GM12878 (cell line): ENCODE measurements at regions not wholly inside any gene's neighbourhood (a gene's known extent, or its start where the extent isn't known, plus 50 kb on each side); places are given as distances from the start of the nearest gene placed in this dataset.
A peak's percentile ranks its signal among the peaks of the same experiment; 100 is the strongest.

Experiments
- ATAC-seq: fragments of 200-7000 bp; cut with Tn5 transposase; 3 replicates; pipeline ENCODE4 v1.9.1; 2020; ENCODE audit warnings: mild to moderate bottlenecking, moderate library complexity
- BruUV-seq: library from RNA; stranded (reverse); fragments of 400-500 nt; replicated peaks from 2 replicates; lab custom pipeline; 2021; lab: Mats Ljungman, UMichigan
- CTCF ChIA-PET: fragments of 300-600 bp; sonication (Branson Sonifier 250); formaldehyde crosslinking; extraction: SDS; loops from one replicate; lab custom pipeline; 2021; ENCODE audit warnings: inconsistent platforms; lab: Yijun Ruan, JAX
- POLR2A ChIA-PET: fragments of 350-600 bp; formaldehyde crosslinking; extraction: SDS; loops from one replicate; lab custom pipeline; 2021; ENCODE audit warnings: inconsistent platforms; lab: Charles Lee
- RAD21 ChIA-PET: fragments of 300-600 bp; sonication (Branson Sonifier 250); formaldehyde crosslinking; loops from one replicate; lab custom pipeline; 2023; ENCODE audit warnings: antibody characterized with exemption; ENCODE audit not compliant: unreplicated experiment; lab: Charles Lee
- SMC1A ChIA-PET: fragments of 300-600 bp; sonication (Branson Sonifier 250); formaldehyde crosslinking; loops from one replicate; lab custom pipeline; 2023; ENCODE audit not compliant: unreplicated experiment, uncharacterized antibody; lab: Charles Lee
- DNase-seq: peaks from one replicate; pipeline ENCODE4 v3.0.0-alpha.2; 2011; ENCODE audit warnings: low read depth, low spot score
- FAIRE-seq: peaks from 3 replicates; lab custom pipeline; 2011; peaks lifted over from hg19 to GRCh38; lab: Jason Lieb, UNC
- H2AFZ ChIP-seq: 2 replicates; pipeline ENCODE4 v1.6.0; 2011; ENCODE audit warnings: low read depth, low read length, control low read depth; ENCODE audit not compliant: control insufficient read depth
- H3K27ac ChIP-seq: 2 replicates; pipeline ENCODE4 v1.5.1; 2011; ENCODE audit warnings: control low read depth; ENCODE audit not compliant: control insufficient read depth, insufficient read depth
- H3K27me3 ChIP-seq, 2 experiments: replicated peaks in 1 of 2; 2 replicates each; pipeline versions ENCODE4 v1.6.0 to v1.6.1; 2011; ENCODE audit warnings: low read length in 1 of 2; ENCODE audit not compliant: control insufficient read depth in 2 of 2, insufficient read depth in 2 of 2
- H3K36me3 ChIP-seq, 2 experiments: 2 replicates each; pipeline ENCODE4 v1.5.1; 2011; ENCODE audit warnings: low read length in 1 of 2; ENCODE audit not compliant: control insufficient read depth in 2 of 2, insufficient read depth in 2 of 2
- H3K4me1 ChIP-seq: 2 replicates; pipeline ENCODE4 v1.6.1; 2011; ENCODE audit warnings: mild to moderate bottlenecking, low read length, moderate library complexity, mixed read lengths; ENCODE audit not compliant: control insufficient read depth, insufficient read depth
- H3K4me2 ChIP-seq: 2 replicates; pipeline ENCODE4 v1.6.0; 2011; ENCODE audit warnings: control low read depth; ENCODE audit not compliant: control insufficient read depth, insufficient read depth
- H3K4me3 ChIP-seq: fragments of 200-600 bp; sonication (generic); 2 replicates; pipeline ENCODE4 v1.5.1; 2016
- H3K79me2 ChIP-seq: 2 replicates; pipeline ENCODE4 v1.6.0; 2011; ENCODE audit warnings: low read length; ENCODE audit not compliant: control insufficient read depth, insufficient read depth
- H3K9ac ChIP-seq: 2 replicates; pipeline ENCODE4 v1.8.0; 2011; ENCODE audit warnings: low read length, control low read depth, mixed read lengths; ENCODE audit not compliant: control insufficient read depth, insufficient read depth
- H3K9me3 ChIP-seq: replicated peaks from 3 replicates; pipeline ENCODE4 v1.5.1; 2011; ENCODE audit warnings: mild to moderate bottlenecking, low read length; ENCODE audit not compliant: control insufficient read depth, insufficient read depth
- H4K20me1 ChIP-seq: 2 replicates; pipeline ENCODE4 v1.6.0; 2011; ENCODE audit not compliant: control insufficient read depth, insufficient read depth
- ATF3 ChIP-seq: IDR thresholded peaks from 2 replicates; pipeline ENCODE4 v1.6.1; 2011; ENCODE audit warnings: low read depth, mild to moderate bottlenecking, low read length, moderate library complexity, borderline replicate concordance; ENCODE audit errors: extremely low read depth
- ATF7 ChIP-seq: fragments of 450-650 bp; IDR thresholded peaks from 2 replicates; pipeline ENCODE4 v1.6.1; 2016; ENCODE audit warnings: low read depth, mild to moderate bottlenecking
- BCL3 ChIP-seq: IDR thresholded peaks from 2 replicates; pipeline ENCODE4 v1.6.1; 2011; ENCODE audit warnings: borderline replicate concordance, low read depth, mild to moderate bottlenecking, moderate library complexity, low read length; ENCODE audit not compliant: insufficient read depth, poor library complexity, severe bottlenecking
- BMI1 ChIP-seq: fragments of 450-650 bp; IDR thresholded peaks from 2 replicates; pipeline ENCODE4 v1.6.1; 2016; ENCODE audit warnings: mild to moderate bottlenecking, moderate library complexity, borderline replicate concordance
- DPF2 ChIP-seq: fragments of 450-650 bp; IDR thresholded peaks from 2 replicates; pipeline ENCODE4 v1.6.1; 2017; ENCODE audit warnings: mild to moderate bottlenecking
- GATAD2B ChIP-seq: fragments of 450-650 bp; conservative IDR thresholded peaks from 2 replicates; pipeline ENCODE4 v1.6.1; 2017; ENCODE audit warnings: low read depth, mild to moderate bottlenecking, moderate library complexity
- JUND ChIP-seq: IDR thresholded peaks from 2 replicates; pipeline ENCODE4 v1.6.1; 2012; ENCODE audit warnings: low read depth, mild to moderate bottlenecking, low read length, improper control_type of control experiment, moderate library complexity
- MEF2A ChIP-seq: IDR thresholded peaks from 2 replicates; pipeline ENCODE4 v1.6.1; 2011; ENCODE audit warnings: low read depth, mild to moderate bottlenecking, low read length, moderate library complexity; ENCODE audit not compliant: insufficient read depth
- MEF2B ChIP-seq: fragments of 450-650 bp; IDR thresholded peaks from 2 replicates; pipeline ENCODE4 v1.6.1; 2018; ENCODE audit warnings: mild to moderate bottlenecking, moderate library complexity; ENCODE audit not compliant: partially characterized antibody, poor library complexity, severe bottlenecking
- MTA3 ChIP-seq: IDR thresholded peaks from 2 replicates; pipeline ENCODE4 v1.6.1; 2012; ENCODE audit warnings: low read length, inconsistent platforms, borderline replicate concordance
- MXI1 ChIP-seq: fragments of 150-350 bp; IDR thresholded peaks from 2 replicates; pipeline ENCODE4 v1.6.1; 2011; ENCODE audit warnings: low read depth, mild to moderate bottlenecking, inconsistent platforms, low read length, improper control_type of control experiment
- NKRF ChIP-seq: fragments of 450-650 bp; conservative IDR thresholded peaks from 2 replicates; pipeline ENCODE4 v1.6.1; 2017; ENCODE audit warnings: mild to moderate bottlenecking, moderate library complexity
- NRF1 ChIP-seq: conservative IDR thresholded peaks from 2 replicates; pipeline ENCODE4 v1.6.1; 2011; ENCODE audit warnings: mild to moderate bottlenecking, low read depth, low read length, improper control_type of control experiment
- RAD51 ChIP-seq: fragments of 450-650 bp; IDR thresholded peaks from 2 replicates; pipeline ENCODE4 v1.6.1; 2016; ENCODE audit warnings: moderate library complexity, mild to moderate bottlenecking, inconsistent platforms
- RUNX3 ChIP-seq: IDR thresholded peaks from 2 replicates; pipeline ENCODE4 v1.6.1; 2012; ENCODE audit warnings: low read length, inconsistent platforms
- SIX5 ChIP-seq: IDR thresholded peaks from 2 replicates; pipeline ENCODE4 v1.6.1; 2011; ENCODE audit warnings: mild to moderate bottlenecking, low read depth, low read length, moderate library complexity; ENCODE audit not compliant: severe bottlenecking
- TBL1XR1 ChIP-seq: IDR thresholded peaks from 2 replicates; pipeline ENCODE4 v1.6.1; 2012; ENCODE audit warnings: low read depth, low read length, improper control_type of control experiment
- TCF7 ChIP-seq: IDR thresholded peaks from 2 replicates; pipeline ENCODE4 v1.6.1; 2014; ENCODE audit warnings: antibody characterized with exemption, borderline replicate concordance
- YY1 ChIP-seq: IDR thresholded peaks from 2 replicates; pipeline ENCODE4 v1.6.1; 2011; ENCODE audit warnings: low read depth, mild to moderate bottlenecking, low read length
- ZBTB4 ChIP-seq: fragments of 450-650 bp; formaldehyde crosslinking; IDR thresholded peaks from 2 replicates; pipeline ENCODE4 v1.4.0; 2022; ENCODE audit warnings: mild to moderate bottlenecking, moderate library complexity
- in situ Hi-C: fragments of 300-500 bp; cut with MboI; formaldehyde crosslinking; loops from 9 replicates; pipeline ENCODE4 v1.14.3; 2018; ENCODE audit warnings: mixed read lengths
- intact Hi-C: fragments of 100-400 bp; cut with micrococcal nuclease; formaldehyde crosslinking; loops from one replicate; pipeline ENCODE4 v1.14.2; 2022; ENCODE audit not compliant: unreplicated experiment

GRCh38 chr2:196504788-196505187, 134.7 kb upstream of the CCDC150 start:
- ATAC-seq (peak; percentile 77), DNase-seq (no peak), FAIRE-seq (no peak)
- Histone ChIP-seq H3K4me2 (0 out of 2 replicates have a peak overlapping the region, but pooled peaks have one; percentile 33), H3K9me3 (peaks cover 2% of the 10 kb centered on the region; the same call in 1 of the 3 replicates), H3K79me2 (no peaks in the 10 kb centered on the region), H3K36me3 (no peaks in the 10 kb centered on the region), H3K4me1 (peaks cover 4% of the 10 kb centered on the region), H3K27ac (no peak overlapping the region), H2AFZ (no peak overlapping the region), H3K27me3 (no peaks in the 10 kb centered on the region), H4K20me1 (no peaks in the 10 kb centered on the region), H3K9ac (no peak overlapping the region), H3K4me3 (no peak overlapping the region)
- intact Hi-C loops = no loop called here
- ChIA-PET SMC1A (interaction anchor here (0.7 kb wide), 1 partner anchor 121 kb away, joined by 3 read pairs; no protein-coding TSS in a partner anchor), RAD21 (no interaction called here), POLR2A (no interaction called here), CTCF (interaction anchor here (0.6 kb wide), 1 partner anchor 51 kb away, joined by 3 read pairs; no protein-coding TSS in a partner anchor)
- in situ Hi-C loops = no loop called here
- BruUV-seq = no TSS peak
- peak; percentile 97 for TF ChIP-seq MEF2A
- no peak for TF ChIP-seq TBL1XR1
- no peak for TF ChIP-seq ZBTB4 (CRISPR knock-in tag)
- peak; percentile 93 for TF ChIP-seq TCF7
- TF ChIP-seq BMI1 = no peak
- TF ChIP-seq RAD51 = no peak
- 0 out of 2 replicates have a peak, but pooled peaks have one; percentile 30 for TF ChIP-seq MTA3
- TF ChIP-seq JUND = no peak
- no peak for TF ChIP-seq YY1
- TF ChIP-seq ATF3 = no peak
- TF ChIP-seq DPF2 = no peak
- no peak for TF ChIP-seq NRF1
- no peak for TF ChIP-seq MEF2B
- TF ChIP-seq SIX5 = no peak
- TF ChIP-seq RUNX3 = peak; percentile 96
- no peak for TF ChIP-seq NKRF
- no peak for TF ChIP-seq BCL3
- TF ChIP-seq GATAD2B = no peak
- TF ChIP-seq MXI1 = no peak
- TF ChIP-seq ATF7 = no peak
